ENCODE measurements at regions not wholly inside any gene's neighbourhood (a gene's known extent, or its start where the extent isn't known, plus 50 kb on each side); places are given as distances from the start of the nearest gene placed in this dataset.

- DNase-seq: no peak
- no peaks in the 10 kb centered on the region for H3K4me1 ChIP-seq
- no peaks in the 10 kb centered on the region for H3K9me3 ChIP-seq (replicated peaks)
- no peaks in the 10 kb centered on the region for H3K36me3 ChIP-seq
- H3K27me3 ChIP-seq: no peaks in the 10 kb centered on the region
- no peak overlapping the region for H3K27ac ChIP-seq
- H3K4me3 ChIP-seq: no peak overlapping the region
Observed at GRCh38 chr17:13129356-13129755, 111.5 kb upstream of the ELAC2 start.

- H3K9me3 ChIP-seq (replicated peaks): no peaks in the 10 kb centered on the region
- no peak overlapping the region for H3K27ac ChIP-seq
- DNase-seq: no peak
- H3K4me1 ChIP-seq: no peaks in the 10 kb centered on the region
- H3K36me3 ChIP-seq: no peaks in the 10 kb centered on the region
- no peak overlapping the region for H3K4me3 ChIP-seq
- no peaks in the 10 kb centered on the region for H3K27me3 ChIP-seq
Observed at GRCh38 chr17:13128676-13129075, 110.8 kb upstream of the ELAC2 start.

- DNase-seq: no peak
- Histone ChIP-seq H3K27ac (no peak overlapping the region), H3K4me1 (no peaks in the 10 kb centered on the region), H3K27me3 (no peaks in the 10 kb centered on the region), H3K4me3 (no peak overlapping the region), H3K36me3 (no peaks in the 10 kb centered on the region), H3K9me3 (replicated peaks) (no peaks in the 10 kb centered on the region)
Observed at GRCh38 chr17:13127921-13128602, 110.2 kb upstream of the ELAC2 start.

GRCh38 chr17:13120864-13121263, 103.0 kb upstream of the ELAC2 start:
- Histone ChIP-seq H3K4me1 (peaks cover 7% of the 10 kb centered on the region; the same call in 1 of the 2 replicates), H3K36me3 (no peaks in the 10 kb centered on the region), H3K27me3 (no peaks in the 10 kb centered on the region), H3K27ac (no peak overlapping the region), H3K9me3 (replicated peaks) (no peaks in the 10 kb centered on the region), H3K4me3 (no peak overlapping the region)
- peak; percentile 47 to 58 for DNase-seq

- peaks cover 13% of the 10 kb centered on the region; the same call in 1 of the 2 replicates for H3K4me1 ChIP-seq
- H3K4me3 ChIP-seq: no peak overlapping the region
- no peaks in the 10 kb centered on the region for H3K9me3 ChIP-seq (replicated peaks)
- H3K27ac ChIP-seq: no peak overlapping the region
- DNase-seq: no peak
- no peaks in the 10 kb centered on the region for H3K36me3 ChIP-seq
- H3K27me3 ChIP-seq: no peaks in the 10 kb centered on the region
Observed at GRCh38 chr17:13118311-13118710, 100.5 kb upstream of the ELAC2 start.

GRCh38 chr17:13117616-13118015, 99.8 kb upstream of the ELAC2 start:
- H3K9me3 ChIP-seq (replicated peaks): no peaks in the 10 kb centered on the region
- peaks cover 13% of the 10 kb centered on the region; the same call in 1 of the 2 replicates for H3K4me1 ChIP-seq
- no peak overlapping the region for H3K27ac ChIP-seq
- H3K36me3 ChIP-seq: no peaks in the 10 kb centered on the region
- H3K27me3 ChIP-seq: no peaks in the 10 kb centered on the region
- no peak overlapping the region for H3K4me3 ChIP-seq
- no peak for DNase-seq

GRCh38 chr17:13114601-13115031, 96.8 kb upstream of the ELAC2 start:
- Histone ChIP-seq H3K4me3 (peak overlapping the region; percentile 22), H3K4me1 (peaks cover 5% of the 10 kb centered on the region; the same call in 1 of the 2 replicates), H3K36me3 (no peaks in the 10 kb centered on the region), H3K9me3 (replicated peaks) (no peaks in the 10 kb centered on the region; the same call in 1 of the 2 replicates), H3K27ac (peak overlapping the region; percentile 31; the same call in 1 of the 2 replicates), H3K27me3 (no peaks in the 10 kb centered on the region)
- DNase-seq: peak; percentile 98

- Histone ChIP-seq H3K27me3 (no peaks in the 10 kb centered on the region), H3K27ac (no peak overlapping the region), H3K9me3 (replicated peaks) (no peaks in the 10 kb centered on the region; the same call in 1 of the 2 replicates), H3K36me3 (no peaks in the 10 kb centered on the region), H3K4me3 (no peak overlapping the region), H3K4me1 (peaks cover 5% of the 10 kb centered on the region; the same call in 1 of the 2 replicates)
- no peak for DNase-seq
Observed at GRCh38 chr17:13113821-13114525, 96.1 kb upstream of the ELAC2 start.

- no peak for DNase-seq
- H3K36me3 ChIP-seq: no peaks in the 10 kb centered on the region
- peaks cover 4% of the 10 kb centered on the region; the same call in 1 of the 2 replicates for H3K4me1 ChIP-seq
- no peaks in the 10 kb centered on the region for H3K27me3 ChIP-seq
- H3K9me3 ChIP-seq (replicated peaks): no peaks in the 10 kb centered on the region; the same call in 1 of the 2 replicates
- H3K4me3 ChIP-seq: no peak overlapping the region
- H3K27ac ChIP-seq: no peak overlapping the region
Observed at GRCh38 chr17:13107676-13108235, 89.9 kb upstream of the ELAC2 start.

- Histone ChIP-seq H3K27me3 (no peaks in the 10 kb centered on the region), H3K36me3 (no peaks in the 10 kb centered on the region), H3K9me3 (replicated peaks) (no peaks in the 10 kb centered on the region; the same call in 1 of the 2 replicates), H3K4me3 (no peak overlapping the region), H3K27ac (no peak overlapping the region), H3K4me1 (peaks cover 4% of the 10 kb centered on the region; the same call in 1 of the 2 replicates)
- DNase-seq: peak; percentile 55 to 64
Observed at GRCh38 chr17:13106171-13106570, 88.3 kb upstream of the ELAC2 start.

GRCh38 chr17:13104576-13104975, 86.7 kb upstream of the ELAC2 start:
- Histone ChIP-seq H3K4me3 (no peak overlapping the region), H3K4me1 (peaks cover 4% of the 10 kb centered on the region; the same call in 1 of the 2 replicates), H3K27ac (no peak overlapping the region), H3K27me3 (no peaks in the 10 kb centered on the region), H3K9me3 (replicated peaks) (no peaks in the 10 kb centered on the region), H3K36me3 (no peaks in the 10 kb centered on the region)
- DNase-seq: no peak

GRCh38 chr17:13102477-13102876, 84.7 kb upstream of the ELAC2 start:
- H3K27me3 ChIP-seq: no peaks in the 10 kb centered on the region
- no peaks in the 10 kb centered on the region for H3K9me3 ChIP-seq (replicated peaks)
- no peaks in the 10 kb centered on the region for H3K36me3 ChIP-seq
- H3K4me1 ChIP-seq: peaks cover 4% of the 10 kb centered on the region; the same call in 1 of the 2 replicates
- H3K4me3 ChIP-seq: no peak overlapping the region
- DNase-seq: no peak
- no peak overlapping the region for H3K27ac ChIP-seq

GRCh38 chr17:13099926-13100325, 82.1 kb upstream of the ELAC2 start:
- H3K27ac ChIP-seq: no peak overlapping the region
- H3K4me1 ChIP-seq: no peaks in the 10 kb centered on the region
- H3K4me3 ChIP-seq: no peak overlapping the region
- no peaks in the 10 kb centered on the region for H3K9me3 ChIP-seq (replicated peaks)
- DNase-seq: no peak
- H3K36me3 ChIP-seq: no peaks in the 10 kb centered on the region
- no peaks in the 10 kb centered on the region for H3K27me3 ChIP-seq

- no peak for DNase-seq
- Histone ChIP-seq H3K9me3 (replicated peaks) (no peaks in the 10 kb centered on the region), H3K4me3 (no peak overlapping the region), H3K27ac (no peak overlapping the region), H3K36me3 (no peaks in the 10 kb centered on the region), H3K4me1 (no peaks in the 10 kb centered on the region), H3K27me3 (no peaks in the 10 kb centered on the region)
Observed at GRCh38 chr17:13099089-13099735, 81.4 kb upstream of the ELAC2 start.

- H3K4me3 ChIP-seq: no peak overlapping the region
- H3K4me1 ChIP-seq: no peaks in the 10 kb centered on the region
- no peak for DNase-seq
- no peaks in the 10 kb centered on the region for H3K9me3 ChIP-seq (replicated peaks)
- H3K27me3 ChIP-seq: no peaks in the 10 kb centered on the region
- no peaks in the 10 kb centered on the region for H3K36me3 ChIP-seq
- H3K27ac ChIP-seq: no peak overlapping the region
Observed at GRCh38 chr17:13096291-13096690, 78.5 kb upstream of the ELAC2 start.
